Spleen (tissue), 11 donors: ENCODE measurements at regions not wholly inside any gene's neighbourhood (a gene's known extent, or its start where the extent isn't known, plus 50 kb on each side); places are given as distances from the start of the nearest gene placed in this dataset.
A peak's percentile ranks its signal among the peaks of the same experiment; 100 is the strongest.
"Not testable (repeated sequence)": the region's sequence is repeated elsewhere in the genome, so short reads cannot be mapped to it uniquely, and the experiment has no call there.

Source experiments
- DNase-seq: peaks from one replicate; pipeline ENCODE4 v3.0.0-alpha.2; 2020
- H3K27ac ChIP-seq, 8 donors: fragments of 200-600 bp; sonication (generic) in 7 of 8; 1 replicate in 4 of 8; 2 replicates in 4 of 8; pipeline versions ENCODE4 v1.5.0 to v1.8.0; 2016 to 2021; ENCODE audit warnings: inconsistent platforms in 4 of 8, mild to moderate bottlenecking in 4 of 8, moderate library complexity in 1 of 8
- H3K27me3 ChIP-seq, 7 donors: fragments of 200-600 bp; sonication (generic) in 6 of 7; replicated peaks in 1 of 7; 1 replicate in 4 of 7; 2 replicates in 3 of 7; pipeline versions ENCODE4 v1.5.0 to v1.8.0; 2016 to 2021; ENCODE audit warnings: inconsistent platforms in 3 of 7, mild to moderate bottlenecking in 1 of 7
- H3K36me3 ChIP-seq, 6 donors: fragments of 200-600 bp; sonication (generic) in 5 of 6; 1 replicate in 4 of 6; 2 replicates in 2 of 6; pipeline versions ENCODE4 v1.5.0 to v1.8.0; 2016 to 2021; ENCODE audit warnings: inconsistent platforms in 2 of 6
- H3K4me1 ChIP-seq, 6 donors: fragments of 200-600 bp; sonication (generic) in 5 of 6; 1 replicate in 3 of 6; 2 replicates in 3 of 6; pipeline versions ENCODE4 v1.5.0 to v1.8.0; 2016 to 2021; ENCODE audit warnings: inconsistent platforms in 3 of 6
- H3K4me3 ChIP-seq, 8 donors: fragments of 200-600 bp; sonication (generic) in 7 of 8; 1 replicate in 4 of 8; 2 replicates in 4 of 8; pipeline versions ENCODE4 v1.5.0 to v1.8.0; 2016 to 2021; ENCODE audit warnings: inconsistent platforms in 4 of 8, mild to moderate bottlenecking in 4 of 8, moderate library complexity in 2 of 8
- H3K9me3 ChIP-seq, 8 donors: fragments of 200-600 bp; sonication (generic) in 7 of 8; 1 replicate in 4 of 8; 2 replicates in 4 of 8; pipeline versions ENCODE4 v1.5.0 to v1.8.0; 2016 to 2021; ENCODE audit warnings: inconsistent platforms in 4 of 8
- CTCF ChIP-seq, 11 experiments: fragments of 200-600 bp in 7 of 11; fragments of 450-650 bp in 4 of 11; sonication (generic) in 4 of 11; IDR thresholded peaks in 8 of 11; conservative IDR thresholded peaks in 3 of 11; 1 replicate in 7 of 11; 2 replicates in 4 of 11; pipeline versions ENCODE4 v1.4.0 to v1.8.0; 2016 to 2021; ENCODE audit warnings: antibody characterized with exemption in 11 of 11, inconsistent platforms in 4 of 11, mild to moderate bottlenecking in 1 of 11
- POLR2A ChIP-seq, 3 donors: fragments of 450-650 bp; IDR thresholded peaks; one replicate each; pipeline ENCODE4 v1.5.1; 2017; ENCODE audit warnings: antibody characterized with exemption in 3 of 3, mild to moderate bottlenecking in 1 of 3
- POLR2AphosphoS5 ChIP-seq, 3 donors: sonication (generic); formaldehyde crosslinking; IDR thresholded peaks; one replicate each; pipeline ENCODE4 v1.5.1; 2017; ENCODE audit warnings: antibody characterized with exemption in 3 of 3
- WGBS, 5 donors: extraction: QIAGEN DNeasy Blood & Tissue Kit in 3 of 5; methylation state at CpG; one replicate each; pipeline versions ENCODE4 v1.1.5 to v1.1.7; 2013 to 2018; 5-methylcytosine and 5-hydroxymethylcytosine counted together
- intact Hi-C: fragments of 100-400 bp; cut with DNase I; formaldehyde crosslinking; loops from one replicate; pipeline ENCODE4 v1.15.0; 2023; ENCODE audit warnings: low total_unique reads
- donor health status: healthy with polysubstance abuse.
- donor health status: DM: no; HTN: no; CAD: no; lungs with moderate emphysema.
- donor health status: DM: no; HTN: no; CAD: no.
- donor health status: Bipolar disorder and iron deficiency.
- donor health status: healthy.
- donor health status: DM: no; HTN: no; CAD: no.
- donor health status: DM: yes; HTN: yes; CAD: no.

- Histone ChIP-seq H3K27me3 (peaks cover 0 to 13% (median 0%) of the 10 kb centered on the region in 7 donors), H3K27ac (peak overlapping the region in 1 of 8 donors; percentile 16), H3K4me3 (no peak overlapping the region), H3K9me3 (no peaks in the 10 kb centered on the region), H3K4me1 (peaks cover 0 to 27% (median 14%) of the 10 kb centered on the region in 6 donors), H3K36me3 (no peaks in the 10 kb centered on the region)
- TF ChIP-seq CTCF (IDR thresholded peaks at IDR 0.05 in 8 of 11, conservative IDR thresholded peaks at IDR 0.05 in 3 of 11) (no peak), POLR2A (IDR thresholded peaks at IDR 0.05) (no peak)
- intact Hi-C loops: no loop called here
- no peak for DNase-seq
- 5 to 18% (median 9%) methylated on average over 3 of the region's 3 CpGs for WGBS, 5 donors
Observed at GRCh38 chrX:41005445-41005992, 79.7 kb upstream of the USP9X start.

- Histone ChIP-seq H3K4me1 (peaks cover 0 to 36% (median 19%) of the 10 kb centered on the region in 6 donors), H3K9me3 (no peaks in the 10 kb centered on the region), H3K27me3 (peaks cover 0 to 8% (median 0%) of the 10 kb centered on the region in 7 donors), H3K27ac (peak overlapping the region; percentile 23 to 92 (median 85)), H3K36me3 (no peaks in the 10 kb centered on the region), H3K4me3 (peak overlapping the region in 6 of 8 donors; percentile 2 to 61 (median 20))
- intact Hi-C loops: no loop called here
- TF ChIP-seq POLR2AphosphoS5 (IDR thresholded peaks at IDR 0.05) (peak; percentile 73 to 84 (median 79)), POLR2A (IDR thresholded peaks at IDR 0.05) (no peak), CTCF (IDR thresholded peaks at IDR 0.05 in 8 of 11, conservative IDR thresholded peaks at IDR 0.05 in 3 of 11) (peak in 8 of 11 experiments; percentile 8 to 37 (median 28))
- WGBS, 5 donors: 5 to 36% (median 7%) methylated on average over 20 to 28 of the region's 28 CpGs
- DNase-seq: peak; percentile 85
Observed at GRCh38 chrX:41009850-41010846, 75.1 kb upstream of the USP9X start.

- Histone ChIP-seq H3K27ac (no peak overlapping the region), H3K27me3 (peaks cover 0 to 12% (median 0%) of the 10 kb centered on the region in 7 donors), H3K4me1 (peaks cover 0 to 16% (median 9%) of the 10 kb centered on the region in 6 donors), H3K36me3 (no peaks in the 10 kb centered on the region), H3K9me3 (no peaks in the 10 kb centered on the region), H3K4me3 (no peak overlapping the region)
- no peak for DNase-seq
- TF ChIP-seq CTCF (IDR thresholded peaks at IDR 0.05 in 8 of 11, conservative IDR thresholded peaks at IDR 0.05 in 3 of 11) (no peak), POLR2AphosphoS5 (IDR thresholded peaks at IDR 0.05) (no peak), POLR2A (IDR thresholded peaks at IDR 0.05) (no peak)
- intact Hi-C loops: no loop called here
- 81 to 92% (median 85%) methylated on average over 5 of the region's 5 CpGs for WGBS, 5 donors
Observed at GRCh38 chrX:41014776-41015360, 70.4 kb upstream of the USP9X start.

- H3K4me3 ChIP-seq, DNase-seq, intact Hi-C loops, H3K36me3 ChIP-seq, H3K4me1 ChIP-seq, H3K9me3 ChIP-seq, H3K27ac ChIP-seq, H3K27me3 ChIP-seq: not testable (repeated sequence)
- 89 to 100% (median 98%) methylated on average over 1 to 6 of the region's 6 CpGs for WGBS, 5 donors
Observed at GRCh38 chrX:41017785-41018184, 67.5 kb upstream of the USP9X start.

- H3K27ac ChIP-seq, H3K9me3 ChIP-seq, H3K4me1 ChIP-seq, H3K4me3 ChIP-seq, DNase-seq, intact Hi-C loops, H3K27me3 ChIP-seq, H3K36me3 ChIP-seq: not testable (repeated sequence)
- WGBS, 5 donors: 57 to 83% (median 62%) methylated on average over 7 to 9 of the region's 9 CpGs
Observed at GRCh38 chrX:41018391-41019040, 66.7 kb upstream of the USP9X start.
